D341Med (cell line): ENCODE measurements at regions not wholly inside any gene's neighbourhood (a gene's known extent, or its start where the extent isn't known, plus 50 kb on each side); places are given as distances from the start of the nearest gene placed in this dataset.

Experiments used
- DNase-seq: peaks from one replicate; pipeline ENCODE4 v3.0.0; 2012; ENCODE audit warnings: low spot score

DNA sequence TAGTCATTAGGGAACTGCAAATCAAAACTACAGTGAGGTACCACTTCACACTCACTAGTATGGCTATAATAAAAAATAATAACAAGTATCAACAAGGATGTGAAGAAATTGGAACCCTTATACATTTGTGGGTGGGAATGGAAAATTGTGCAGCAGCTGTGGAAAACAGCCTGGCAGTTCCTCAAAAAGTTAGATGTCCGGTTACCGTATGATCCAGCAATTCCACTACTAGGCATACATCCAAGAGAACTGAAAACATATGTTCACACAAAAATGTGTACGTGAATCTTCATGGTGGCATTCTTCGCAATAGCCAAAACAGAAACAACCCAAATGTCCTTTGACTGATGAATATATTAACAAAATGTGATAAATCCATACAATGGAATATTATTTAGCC lies 187.9 kb upstream of the LYSMD4 start:
- no peak for DNase-seq

DNA sequence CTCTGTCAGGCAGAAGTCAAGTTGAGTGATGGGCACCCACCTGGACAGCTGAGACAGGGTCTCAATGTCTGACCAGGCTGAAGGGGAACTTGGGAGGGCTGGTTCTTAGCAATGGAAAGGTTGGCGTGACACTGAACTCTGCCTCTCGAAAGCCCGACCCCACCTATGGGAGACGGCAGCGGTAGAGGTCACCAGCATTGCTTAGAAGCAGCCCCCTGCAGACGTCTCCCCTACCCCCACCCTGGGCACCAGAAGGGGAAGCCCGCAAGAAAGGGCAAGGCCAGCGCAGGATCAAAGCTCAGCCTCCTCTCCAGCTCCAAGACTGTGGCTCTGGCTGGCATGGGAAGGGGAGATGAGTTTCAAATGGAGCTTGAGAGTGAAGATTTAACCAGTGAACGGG lies 184.8 kb upstream of the LYSMD4 start:
- no peak for DNase-seq

DNA sequence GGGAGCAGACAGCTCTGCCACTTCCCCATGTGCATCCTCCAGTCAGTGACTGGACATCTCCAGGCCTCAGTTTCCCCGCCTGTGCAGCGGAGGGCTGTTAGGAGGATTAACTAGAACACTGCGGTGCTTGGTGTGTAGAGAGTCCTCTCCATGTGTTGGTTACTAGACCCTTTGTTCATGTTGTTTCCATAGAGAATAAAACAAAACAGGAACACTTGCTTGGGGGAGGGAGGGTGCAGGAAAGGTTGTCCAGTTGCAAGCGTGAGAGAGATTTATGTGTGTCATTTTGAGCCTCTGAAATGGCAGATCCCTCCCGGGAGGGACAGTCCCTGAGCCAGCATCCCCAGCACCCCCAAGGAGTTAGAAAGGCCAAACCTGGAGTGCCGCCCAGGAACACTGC lies 184.0 kb upstream of the LYSMD4 start:
- no peak for DNase-seq

DNA sequence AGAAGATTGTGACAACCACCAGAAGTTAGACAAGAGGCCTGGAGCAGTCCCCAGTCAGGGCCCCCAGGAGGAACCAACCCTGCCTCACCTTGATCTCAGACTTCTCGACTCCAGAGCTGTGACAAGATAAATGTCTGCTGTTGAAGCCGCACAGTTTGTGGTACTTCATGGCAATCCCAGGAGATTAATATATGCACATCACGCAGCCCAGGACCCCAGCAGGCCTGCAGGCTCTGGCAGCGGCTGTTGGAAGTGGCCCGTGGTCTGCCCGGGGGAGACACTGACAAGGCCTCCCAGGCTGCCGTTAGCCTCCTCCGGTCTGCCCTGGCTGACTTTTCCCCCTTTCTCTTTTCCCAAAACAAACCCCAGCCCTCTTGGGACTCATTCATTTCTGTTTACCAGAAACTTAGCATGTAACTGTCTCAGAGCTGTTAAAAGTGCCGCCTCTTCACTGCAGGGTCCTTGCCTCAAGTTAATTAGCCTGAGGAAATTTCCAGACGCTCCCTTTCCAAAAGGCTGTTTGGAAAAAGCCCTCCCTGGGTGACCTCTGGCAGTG lies 183.5 kb upstream of the LYSMD4 start:
- no peak for DNase-seq

DNA sequence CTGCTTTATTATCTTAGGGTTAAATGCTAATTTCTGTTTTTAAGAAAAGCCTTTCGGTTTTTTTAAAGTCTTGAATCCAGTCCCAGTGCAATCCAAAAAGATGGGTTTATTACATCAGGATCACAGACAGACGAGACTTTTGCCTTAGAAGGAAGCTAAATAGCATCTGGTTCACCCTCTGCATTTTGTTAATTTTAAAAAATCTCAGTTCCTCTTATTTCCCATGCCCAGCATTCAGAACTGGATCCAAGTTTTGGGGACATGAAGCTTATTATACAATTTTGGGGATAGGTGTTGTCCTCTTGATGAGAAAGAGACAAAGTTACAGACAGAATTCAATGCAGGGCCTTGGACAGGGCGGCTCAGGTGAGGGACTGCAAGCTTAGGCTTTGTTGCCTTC lies 181.5 kb upstream of the LYSMD4 start:
- no peak for DNase-seq

DNA sequence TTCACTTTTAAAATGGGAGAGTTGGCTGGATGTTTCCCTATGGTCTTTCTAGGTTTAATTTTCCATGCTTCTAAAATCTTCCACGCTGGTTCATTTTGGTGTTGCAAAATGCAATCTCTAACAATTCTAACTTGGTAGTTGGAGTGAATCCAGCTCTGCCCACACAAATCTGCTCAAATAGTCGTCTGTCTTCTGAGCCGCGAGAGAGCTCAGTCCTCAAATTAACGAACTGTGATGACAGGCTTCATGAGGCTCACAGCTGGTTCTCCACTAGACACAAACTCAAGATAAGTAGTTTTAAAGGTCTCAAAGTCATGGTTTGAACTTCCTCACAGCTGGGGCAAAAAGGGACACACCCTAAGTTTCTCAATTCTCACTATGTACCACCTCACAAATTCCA lies 178.6 kb upstream of the LYSMD4 start:
- DNase-seq = no peak

DNA sequence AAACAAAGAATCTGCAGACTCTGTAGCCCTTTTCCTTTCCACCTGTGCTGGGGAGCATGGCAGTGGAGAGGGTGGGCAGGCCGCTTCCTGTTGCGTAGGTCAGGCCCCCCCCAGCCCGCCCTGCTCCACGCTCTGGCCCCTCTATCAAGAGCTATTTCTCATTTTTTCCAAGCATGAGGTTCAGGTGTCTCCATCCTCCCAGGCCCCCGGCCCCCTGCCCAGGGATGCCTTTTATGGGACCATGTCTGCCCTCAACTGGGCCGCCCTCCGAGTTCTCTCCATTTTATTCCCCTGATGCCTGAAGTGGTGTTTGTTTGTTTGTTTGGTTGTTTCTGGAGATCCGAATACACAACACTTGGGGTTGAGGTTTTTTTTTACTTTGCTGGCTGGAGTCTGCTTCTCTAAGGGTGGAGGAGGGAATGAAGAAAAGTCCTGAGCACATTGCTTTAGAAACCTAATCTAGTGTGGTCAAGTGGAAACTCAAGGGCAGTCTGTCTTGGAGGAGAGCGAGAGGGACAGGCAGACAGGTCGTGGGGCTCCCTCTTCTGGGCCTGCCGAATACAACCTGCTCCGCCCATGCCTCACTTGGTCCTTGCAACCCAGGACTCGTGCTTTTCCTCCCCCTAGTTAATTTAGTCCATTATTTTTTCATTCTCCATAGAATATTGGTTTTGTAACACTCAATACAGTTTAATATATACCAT lies 176.5 kb upstream of the LYSMD4 start:
- DNase-seq = peak; percentile 45

DNA sequence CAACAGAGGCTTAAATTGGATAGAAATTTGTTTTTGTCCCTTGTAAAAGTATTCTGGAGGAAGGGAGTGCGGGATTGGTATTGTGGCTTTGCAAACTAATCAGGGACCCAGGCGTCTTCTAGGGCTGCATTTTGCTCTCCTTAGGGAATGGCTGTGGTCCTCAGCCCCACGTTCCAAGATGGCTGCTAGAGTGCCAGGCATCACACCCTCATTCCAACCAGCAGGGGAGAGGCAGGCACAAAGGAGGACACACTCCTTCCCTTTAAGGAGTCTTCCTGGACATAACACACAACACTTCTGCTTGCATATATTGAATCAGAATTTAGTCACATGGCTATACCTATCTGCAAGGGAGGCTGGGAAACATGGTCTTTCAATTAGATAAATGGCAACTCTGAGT lies 174.5 kb upstream of the LYSMD4 start:
- DNase-seq = no peak

DNA sequence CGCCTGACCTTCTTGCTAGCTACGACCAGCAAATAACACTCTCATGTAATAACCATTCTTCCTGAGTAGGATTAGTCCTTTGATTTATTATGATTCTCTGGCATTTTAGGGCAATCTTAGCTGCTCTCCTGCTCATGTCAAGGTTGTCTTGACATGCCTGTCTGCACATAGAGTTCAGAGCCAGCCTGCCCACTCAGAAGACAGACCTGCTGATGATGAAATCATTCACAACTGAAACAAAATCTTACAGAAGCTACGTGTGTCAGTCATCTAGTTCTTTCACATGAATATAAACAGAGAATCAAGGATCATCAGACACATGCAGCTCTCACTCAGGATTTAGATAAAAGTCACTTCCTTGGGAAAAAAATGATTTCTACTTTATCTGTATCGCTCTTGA lies 173.6 kb upstream of the LYSMD4 start:
- no peak for DNase-seq

DNA sequence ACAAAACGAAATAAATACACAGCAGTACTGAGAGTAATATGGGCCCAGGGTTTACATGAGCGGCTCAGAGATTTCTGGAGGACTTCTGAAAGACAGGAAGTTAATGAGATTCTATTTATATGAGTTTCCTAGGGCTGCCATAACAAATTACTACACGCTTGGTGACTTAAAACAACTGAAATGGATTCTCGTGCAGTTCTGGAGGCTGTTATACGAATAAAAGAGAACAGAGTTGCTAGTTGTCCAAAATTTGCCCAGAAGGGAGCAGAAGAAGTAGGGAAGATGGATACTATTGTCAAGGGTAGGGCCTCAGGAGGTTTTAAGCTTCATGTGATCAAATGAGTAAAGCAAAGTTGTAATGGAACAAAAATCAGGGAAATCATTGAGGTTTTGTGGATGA lies 173.1 kb upstream of the LYSMD4 start:
- DNase-seq = no peak

DNA sequence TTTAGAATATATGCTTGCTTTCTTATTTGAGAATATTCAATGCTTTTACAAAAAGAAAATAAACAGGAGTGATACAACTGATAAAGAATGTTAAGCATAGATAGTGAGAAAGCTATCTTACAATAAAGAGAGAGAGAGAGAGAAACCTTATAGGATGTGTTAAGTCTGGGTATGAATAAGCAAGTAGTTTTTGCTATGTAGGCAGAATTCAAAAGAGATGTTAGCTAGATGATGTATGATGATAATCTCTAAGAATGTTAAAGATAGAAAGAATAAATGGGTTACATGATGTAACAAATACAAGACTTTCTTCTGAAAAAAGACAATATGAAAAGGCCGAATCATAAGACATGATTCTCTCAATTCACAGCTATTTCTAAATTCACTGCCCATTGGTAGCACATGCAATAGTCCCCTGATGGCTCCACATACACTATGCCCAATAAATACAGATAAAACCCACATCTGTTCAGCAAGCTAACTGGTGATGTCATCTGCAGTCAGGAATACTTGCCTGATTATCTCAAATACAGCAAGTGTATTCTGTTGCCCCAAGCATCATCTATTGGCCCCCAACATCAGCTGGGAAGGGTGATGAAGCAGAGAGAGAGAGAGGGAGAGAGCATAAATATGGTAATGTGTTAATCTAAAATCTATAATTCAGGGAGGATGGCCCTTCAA lies 169.2 kb upstream of the LYSMD4 start:
- no peak for DNase-seq

DNA sequence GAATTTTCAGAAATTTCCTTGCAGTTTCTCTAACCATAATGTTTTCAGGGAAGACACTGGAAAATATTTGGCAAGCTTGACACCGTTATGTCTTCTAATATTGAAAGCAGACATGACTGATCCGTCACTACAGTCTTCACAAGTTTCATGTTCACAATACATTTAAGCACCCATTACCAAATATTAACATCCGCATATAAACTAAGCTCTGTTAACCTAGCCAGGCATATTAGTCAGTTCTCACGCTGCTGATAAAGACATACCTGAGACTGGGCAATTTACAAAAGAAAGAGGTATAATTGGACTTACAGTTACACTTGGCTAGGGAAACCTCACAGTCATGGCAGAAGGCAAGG lies 162.7 kb upstream of the LYSMD4 start:
- DNase-seq = no peak

DNA sequence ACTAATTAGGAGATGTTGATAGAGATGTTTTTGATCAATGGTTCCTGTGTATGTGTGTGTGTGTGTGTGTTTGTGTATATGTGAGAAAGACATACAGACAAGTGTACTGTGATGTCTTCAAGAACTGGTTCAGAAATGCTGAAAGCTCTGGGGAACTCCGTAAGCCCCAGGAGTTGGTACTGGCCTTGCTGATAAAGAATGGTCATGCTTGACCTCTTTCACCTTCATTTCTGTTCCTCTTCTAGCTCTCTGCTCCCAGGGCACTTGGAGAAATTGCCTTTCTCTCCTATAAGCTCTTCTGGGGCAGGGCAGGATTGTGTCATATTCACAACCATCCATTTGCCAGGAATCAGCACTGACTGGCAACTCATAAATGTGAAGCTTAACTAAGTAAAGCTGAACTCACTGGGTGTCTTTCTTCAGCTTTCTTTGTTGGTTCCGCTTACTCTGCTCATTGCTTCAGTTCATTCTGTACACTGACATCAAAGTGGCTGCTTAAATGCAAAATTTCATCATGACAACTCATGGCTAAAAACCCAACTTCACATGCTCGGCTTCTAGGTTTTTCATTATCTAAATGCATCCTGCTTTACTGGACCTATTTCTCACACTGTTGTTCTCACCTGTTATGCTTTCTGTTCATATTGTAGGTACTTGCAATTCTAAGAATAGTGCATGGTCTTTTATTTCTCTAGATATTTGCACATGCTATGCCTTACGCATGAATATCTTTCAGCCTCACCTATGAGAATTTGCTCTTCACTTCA lies 162.1 kb upstream of the LYSMD4 start:
- no peak for DNase-seq

DNA sequence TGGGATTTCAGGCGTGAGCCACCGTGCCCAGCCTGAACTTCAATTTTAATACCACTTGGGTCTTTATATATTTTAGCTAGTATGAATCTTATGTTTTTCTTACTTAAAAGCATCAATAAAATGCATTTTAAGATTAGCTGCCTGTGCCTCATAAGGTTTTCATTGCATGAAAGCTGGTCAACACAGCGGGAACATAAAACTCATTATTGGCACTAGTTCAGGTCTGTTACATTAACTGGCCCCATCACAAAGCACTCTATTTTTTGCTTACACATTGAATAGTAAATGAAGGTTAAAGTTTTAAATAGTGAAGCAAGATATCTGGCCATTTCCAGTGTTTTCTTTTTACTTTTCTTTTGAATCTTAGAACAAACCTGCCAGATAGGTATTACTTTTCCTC lies 145.6 kb upstream of the LYSMD4 start:
- no peak for DNase-seq

DNA sequence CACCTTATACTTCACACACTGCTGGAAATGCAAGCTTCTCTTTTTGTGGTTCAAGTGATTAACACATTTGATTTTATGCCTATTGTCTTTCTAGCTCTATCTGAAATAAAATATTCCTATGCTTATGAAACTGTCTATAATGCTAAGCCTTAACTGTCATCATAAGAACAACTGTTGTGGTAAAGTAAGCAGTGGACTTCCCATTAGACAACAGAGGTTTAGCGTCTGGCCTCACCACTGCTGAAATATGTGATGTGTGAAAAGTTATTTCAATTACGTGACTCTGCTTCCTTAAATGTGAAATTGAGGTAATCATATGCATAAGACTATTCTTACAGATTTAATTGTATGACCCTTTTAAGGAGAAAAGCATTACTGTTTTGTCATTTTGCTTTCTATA lies 140.2 kb upstream of the LYSMD4 start:
- no peak for DNase-seq

DNA sequence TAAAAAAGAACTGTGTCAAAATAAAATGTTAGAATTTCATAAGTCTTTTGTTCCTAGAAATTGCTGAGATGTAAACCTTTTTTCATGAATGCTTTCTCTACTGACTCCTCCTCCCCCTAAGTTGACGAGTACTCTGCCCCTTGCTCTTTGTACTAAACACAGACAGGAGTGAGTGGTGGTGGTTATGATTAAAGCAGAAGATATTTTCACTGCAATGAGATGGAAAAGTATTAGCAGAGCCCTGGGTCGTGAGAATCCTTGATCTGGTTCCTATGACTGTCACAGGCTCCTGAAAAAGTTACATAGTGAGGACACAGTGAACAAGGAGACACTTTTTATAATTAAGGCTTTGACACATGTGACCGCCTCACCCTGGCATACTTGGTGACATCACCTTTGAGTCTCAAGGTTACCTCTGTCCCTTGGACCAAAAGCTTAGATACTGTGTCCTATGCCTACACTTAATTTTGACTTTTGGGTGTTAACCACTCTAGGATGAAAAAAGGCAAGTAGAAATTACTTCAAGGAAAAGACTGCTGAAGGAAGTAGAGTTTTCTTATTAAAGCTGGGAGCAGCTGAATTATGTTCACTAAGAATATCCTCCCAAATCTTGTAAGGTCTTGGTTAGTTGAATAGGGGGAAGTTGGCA lies 130.4 kb upstream of the LYSMD4 start:
- no peak for DNase-seq

DNA sequence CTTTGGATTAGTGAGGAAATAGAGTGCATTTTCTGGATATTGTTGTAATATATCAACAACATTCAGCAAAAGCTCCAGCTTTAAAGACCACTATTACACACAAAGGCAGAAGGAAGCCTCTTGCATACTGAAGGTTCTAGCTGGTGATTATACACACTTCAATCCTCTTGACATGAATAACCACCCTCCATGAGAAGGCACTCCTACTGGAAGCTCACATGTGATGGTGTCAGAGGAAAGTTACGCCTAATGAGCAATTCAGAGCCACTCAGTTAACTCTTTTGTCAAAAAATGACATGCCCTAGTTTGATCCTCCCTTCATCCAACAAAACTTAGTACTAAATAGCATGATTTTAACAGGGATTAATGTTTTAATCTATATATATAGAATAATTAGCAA lies 124.6 kb upstream of the LYSMD4 start:
- no peak for DNase-seq

DNA sequence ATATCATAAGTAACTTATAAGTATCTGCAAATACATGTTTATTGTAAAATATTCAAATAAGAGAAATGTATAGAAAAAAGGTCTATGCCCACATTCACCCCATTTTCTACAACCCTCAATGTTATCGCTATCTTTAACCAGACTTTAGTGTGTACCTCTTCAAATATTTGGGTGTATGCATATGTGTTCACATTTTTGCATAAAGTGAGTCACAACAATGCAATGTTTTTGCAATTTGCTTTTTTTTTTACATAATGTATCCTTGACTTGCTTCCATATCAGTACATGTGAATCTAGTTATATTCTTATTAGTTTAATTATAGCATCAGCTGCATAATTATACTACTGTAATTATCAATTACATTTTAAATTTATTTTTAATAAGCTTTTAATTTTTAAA lies 117.3 kb upstream of the LYSMD4 start:
- no peak for DNase-seq

DNA sequence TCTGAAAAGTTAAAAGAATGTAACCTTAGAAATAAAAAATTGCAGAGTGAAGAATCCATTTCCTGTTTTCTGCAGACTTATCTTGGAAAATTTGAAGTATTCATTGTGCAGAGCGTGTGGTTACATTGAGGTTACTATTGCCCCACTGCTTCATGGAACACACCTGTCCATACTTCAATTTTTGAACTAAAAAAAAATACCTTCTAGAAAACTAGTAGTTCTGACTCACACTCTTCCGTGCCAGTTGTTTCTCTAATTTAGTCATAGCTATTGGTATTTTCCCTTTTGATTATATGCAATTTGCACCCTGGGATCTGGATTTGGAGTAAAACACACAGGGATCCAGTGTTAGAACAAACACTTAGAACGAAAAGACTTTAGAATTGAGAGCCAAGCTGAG lies 111.8 kb upstream of the LYSMD4 start:
- DNase-seq = no peak

DNA sequence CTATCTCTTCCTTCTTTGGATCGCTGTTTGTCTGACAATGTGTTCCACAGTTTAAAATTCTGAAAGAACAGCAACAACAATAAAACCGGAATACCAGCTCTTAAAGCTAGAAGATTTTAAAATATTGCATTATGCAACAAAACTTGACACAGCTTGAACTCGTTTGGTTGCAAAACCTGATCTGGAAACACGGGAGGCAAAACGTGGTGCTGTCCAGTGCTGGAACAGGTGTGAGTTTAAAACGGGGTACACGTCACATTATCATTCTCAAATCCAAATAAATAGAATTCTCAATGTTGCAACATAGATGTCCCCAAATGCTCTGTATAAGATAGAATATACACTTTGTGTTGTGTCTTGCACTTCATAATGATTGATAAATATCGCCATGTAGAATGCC lies 110.9 kb upstream of the LYSMD4 start:
- DNase-seq = no peak

DNA sequence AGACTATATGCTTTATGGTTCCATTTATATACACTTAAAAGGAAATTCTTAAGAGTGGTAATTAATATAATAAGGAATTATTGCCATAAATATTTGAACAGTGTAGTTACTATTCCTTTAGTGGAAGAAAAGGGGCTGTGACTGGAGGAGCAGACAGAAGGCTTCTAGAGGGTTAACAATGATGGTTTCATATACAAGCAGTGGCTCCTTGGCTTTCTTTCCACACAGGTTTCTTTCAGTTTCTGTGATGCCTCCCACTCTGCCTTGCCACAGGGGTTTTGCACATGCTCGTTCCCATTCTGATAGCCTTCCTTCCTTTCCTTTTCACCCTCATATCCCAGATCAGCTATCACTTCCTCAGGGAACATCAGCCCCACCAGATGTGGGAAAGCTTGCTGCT lies 108.8 kb upstream of the LYSMD4 start:
- DNase-seq = no peak

DNA sequence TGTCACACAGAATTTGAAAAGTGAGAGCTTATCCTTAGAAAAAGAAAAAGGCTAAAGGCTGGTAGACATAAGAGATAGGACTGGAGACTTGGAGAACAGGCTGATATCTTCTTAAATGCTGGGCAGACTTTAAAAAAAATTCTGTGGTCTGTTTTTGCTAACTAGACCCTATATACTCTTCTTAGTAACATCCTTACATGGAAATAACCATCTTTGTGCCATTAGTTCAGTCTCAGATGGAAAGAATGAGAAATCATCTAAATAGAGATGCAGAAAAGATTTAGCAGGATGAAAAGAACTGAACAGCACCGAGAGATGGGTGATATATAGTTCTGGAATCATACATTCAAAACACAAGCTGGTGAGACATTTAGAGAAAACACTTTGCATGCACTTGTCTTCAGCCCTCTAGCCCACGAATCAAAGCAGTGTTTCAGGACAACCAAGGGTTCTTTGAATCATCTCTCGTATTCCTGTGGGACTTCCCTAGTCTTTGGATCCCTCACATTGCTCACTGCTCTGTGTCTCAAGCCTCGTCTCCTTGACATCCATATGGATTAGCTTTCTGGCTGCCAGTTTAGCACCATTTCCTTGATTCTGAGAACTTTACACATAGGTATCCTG lies 93.0 kb upstream of the LYSMD4 start:
- DNase-seq = no peak
